ENCODE measurements at regions not wholly inside any gene's neighbourhood (a gene's known extent, or its start where the extent isn't known, plus 50 kb on each side); places are given as distances from the start of the nearest gene placed in this dataset.

GRCh38 chr4:60327651-60328050 lies 872.5 kb upstream of the ADGRL3 start:
- intact Hi-C loops (cut with DNase I): no loop called here
- WGBS, 4 donors: 40 to 64% (median 51%) methylated on average over 1 of the region's 1 CpG

GRCh38 chr4:60344908-60345307 lies 855.2 kb upstream of the ADGRL3 start:
- Histone ChIP-seq H3K4me3 (no peak overlapping the region), H3K9me3 (replicated peaks in 1 of 3) (no peaks in the 10 kb centered on the region), H3K4me1 (replicated peaks in 1 of 2) (no peaks in the 10 kb centered on the region), H3K36me3 (replicated peaks in 1 of 2) (no peaks in the 10 kb centered on the region), H3K27ac (no peak overlapping the region), H3K27me3 (no peaks in the 10 kb centered on the region)
- no peak for DNase-seq
- intact Hi-C loops (cut with DNase I): no loop called here
- no peak for TF ChIP-seq POLR2A (IDR thresholded peaks at IDR 0.05)
- TF ChIP-seq CTCF (IDR thresholded peaks at IDR 0.05): no peak
- WGBS, 4 donors: 45 to 55% (median 52%) methylated on average over 2 of the region's 2 CpGs

More at GRCh38 chr4:60327651-60328050, 872.5 kb upstream of the ADGRL3 start:
- TF ChIP-seq POLR2A (IDR thresholded peaks at IDR 0.05): no peak
- no peak for TF ChIP-seq CTCF (IDR thresholded peaks at IDR 0.05)
- H3K4me3 ChIP-seq: no peak overlapping the region
- no peaks in the 10 kb centered on the region for H3K27me3 ChIP-seq
- no peak for DNase-seq
- H3K4me1 ChIP-seq (replicated peaks in 1 of 2): no peaks in the 10 kb centered on the region
- no peaks in the 10 kb centered on the region for H3K36me3 ChIP-seq (replicated peaks in 1 of 2)
- H3K9me3 ChIP-seq (replicated peaks in 1 of 3): no peaks in the 10 kb centered on the region
- H3K27ac ChIP-seq: no peak overlapping the region

- no peak overlapping the region for H3K27ac ChIP-seq
- TF ChIP-seq POLR2A (IDR thresholded peaks at IDR 0.05): no peak
- TF ChIP-seq CTCF (IDR thresholded peaks at IDR 0.05): no peak
- no peak overlapping the region for H3K4me3 ChIP-seq
- H3K36me3 ChIP-seq (replicated peaks in 1 of 2): no peaks in the 10 kb centered on the region
- no peaks in the 10 kb centered on the region for H3K27me3 ChIP-seq
- H3K4me1 ChIP-seq (replicated peaks in 1 of 2): no peaks in the 10 kb centered on the region
- no peak for DNase-seq
- H3K9me3 ChIP-seq (replicated peaks in 1 of 3): no peaks in the 10 kb centered on the region
- intact Hi-C loops (cut with DNase I): no loop called here
These were observed 854.7 kb upstream of the ADGRL3 start for GRCh38 chr4:60345392-60345791.

- 58 to 66% (median 61%) methylated on average over 3 of the region's 3 CpGs for WGBS, 4 donors
- intact Hi-C loops (cut with DNase I): no loop called here
- Histone ChIP-seq H3K27me3 (no peaks in the 10 kb centered on the region), H3K27ac (no peak overlapping the region), H3K4me3 (no peak overlapping the region), H3K36me3 (replicated peaks in 1 of 2) (no peaks in the 10 kb centered on the region), H3K9me3 (replicated peaks in 1 of 3) (no peaks in the 10 kb centered on the region), H3K4me1 (replicated peaks in 1 of 2) (no peaks in the 10 kb centered on the region)
- TF ChIP-seq CTCF (IDR thresholded peaks at IDR 0.05) (no peak), POLR2A (IDR thresholded peaks at IDR 0.05) (no peak)
- no peak for DNase-seq
These were observed 840.3 kb upstream of the ADGRL3 start for GRCh38 chr4:60359746-60360367.
